ENCODE measurements at regions not wholly inside any gene's neighbourhood (a gene's known extent, or its start where the extent isn't known, plus 50 kb on each side); places are given as distances from the start of the nearest gene placed in this dataset.

GRCh38 chr12:114875313-114875712 lies 191.3 kb upstream of the TBX3 start:
- TF ChIP-seq CTCF (IDR thresholded peaks at IDR 0.05), result no peak
- ATAC-seq (ENCODE audit: insufficient number of reproducible peaks, low FRiP score, low read depth) (no peak), DNase-seq (ENCODE audit: low spot score) (no peak)
- Histone ChIP-seq H3K4me1 (ENCODE audit: control insufficient read depth in 1 of 2, low read depth in 2 of 2) (no peaks in the 10 kb centered on the region), H3K4me3 (no peak overlapping the region), H3K36me3 (no peaks in the 10 kb centered on the region), H3K9me3 (no peaks in the 10 kb centered on the region), H3K27ac (no peak overlapping the region), H3K27me3 (replicated peaks; ENCODE audit: insufficient read depth) (no peaks in the 10 kb centered on the region)

DNA sequence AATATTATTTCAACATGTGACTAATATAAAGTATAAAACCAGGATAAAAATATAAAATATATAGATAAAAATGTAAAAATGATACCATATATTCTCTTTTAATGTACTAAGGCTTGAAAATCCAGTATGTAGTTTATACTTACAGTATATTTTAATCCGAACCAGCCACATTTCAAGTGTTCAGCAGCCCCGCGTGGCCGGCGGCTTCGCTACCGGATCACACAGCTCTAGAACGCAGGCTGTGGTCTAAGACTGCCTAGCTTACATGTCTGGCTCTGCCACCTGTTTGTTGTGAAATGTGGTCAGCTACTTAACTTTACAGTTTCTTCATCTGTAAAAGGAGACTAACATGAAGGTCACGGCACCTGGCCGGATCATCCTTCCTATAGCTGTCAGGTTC lies 189.7 kb upstream of the TBX3 start:
- ATAC-seq (ENCODE audit: insufficient number of reproducible peaks, low FRiP score, low read depth), result no peak
- TF ChIP-seq CTCF (IDR thresholded peaks at IDR 0.05), result no peak
- no peaks in the 10 kb centered on the region for H3K27me3 ChIP-seq (replicated peaks; ENCODE audit: insufficient read depth)
- H3K4me3 ChIP-seq, result no peak overlapping the region
- DNase-seq (ENCODE audit: low spot score), result no peak
- H3K4me1 ChIP-seq (ENCODE audit: control insufficient read depth in 1 of 2, low read depth in 2 of 2), result no peaks in the 10 kb centered on the region
- no peaks in the 10 kb centered on the region for H3K9me3 ChIP-seq
- H3K36me3 ChIP-seq, result no peaks in the 10 kb centered on the region
- no peak overlapping the region for H3K27ac ChIP-seq

GRCh38 chr12:114868995-114869834 lies 185.2 kb upstream of the TBX3 start:
- no peak overlapping the region for H3K4me3 ChIP-seq
- DNase-seq (ENCODE audit: low spot score) (no peak), ATAC-seq (ENCODE audit: insufficient number of reproducible peaks, low FRiP score, low read depth) (no peak)
- TF ChIP-seq CTCF (IDR thresholded peaks at IDR 0.05), result no peak
- no peaks in the 10 kb centered on the region for H3K9me3 ChIP-seq
- no peaks in the 10 kb centered on the region for H3K27me3 ChIP-seq (replicated peaks; ENCODE audit: insufficient read depth)
- H3K4me1 ChIP-seq (ENCODE audit: control insufficient read depth in 1 of 2, low read depth in 2 of 2), result no peaks in the 10 kb centered on the region
- no peaks in the 10 kb centered on the region for H3K36me3 ChIP-seq
- H3K27ac ChIP-seq, result no peak overlapping the region

- no peaks in the 10 kb centered on the region for H3K4me1 ChIP-seq (ENCODE audit: control insufficient read depth in 1 of 2, low read depth in 2 of 2)
- no peaks in the 10 kb centered on the region for H3K27me3 ChIP-seq (replicated peaks; ENCODE audit: insufficient read depth)
- no peak for TF ChIP-seq CTCF (IDR thresholded peaks at IDR 0.05)
- ATAC-seq (ENCODE audit: insufficient number of reproducible peaks, low FRiP score, low read depth) (no peak), DNase-seq (ENCODE audit: low spot score) (no peak)
- no peak overlapping the region for H3K27ac ChIP-seq
- no peaks in the 10 kb centered on the region for H3K9me3 ChIP-seq
- no peak overlapping the region for H3K4me3 ChIP-seq
- H3K36me3 ChIP-seq, result no peaks in the 10 kb centered on the region
These were observed 182.4 kb upstream of the TBX3 start for GRCh38 chr12:114866331-114866730.

GRCh38 chr12:114864837-114865551 lies 181.0 kb upstream of the TBX3 start:
- no peak overlapping the region for H3K27ac ChIP-seq
- ATAC-seq (ENCODE audit: insufficient number of reproducible peaks, low FRiP score, low read depth), result no peak
- no peak overlapping the region for H3K4me3 ChIP-seq

More at GRCh38 chr12:114864837-114865551, 181.0 kb upstream of the TBX3 start:
- Histone ChIP-seq H3K36me3 (no peaks in the 10 kb centered on the region), H3K27me3 (replicated peaks; ENCODE audit: insufficient read depth) (no peaks in the 10 kb centered on the region), H3K4me1 (ENCODE audit: control insufficient read depth in 1 of 2, low read depth in 2 of 2) (no peaks in the 10 kb centered on the region), H3K9me3 (no peaks in the 10 kb centered on the region)
- TF ChIP-seq CTCF (IDR thresholded peaks at IDR 0.05), result no peak
- no peak for DNase-seq (ENCODE audit: low spot score)

Measured in thoracic aorta (tissue), 2 donors.